Forelimb muscle (tissue), 1 donor: ENCODE measurements at regions not wholly inside any gene's neighbourhood (a gene's known extent, or its start where the extent isn't known, plus 50 kb on each side); places are given as distances from the start of the nearest gene placed in this dataset.

ENCODE experiments used
- DNase-seq: peaks from one replicate; pipeline ENCODE4 v3.0.0-alpha.2; 2013; ENCODE audit warnings: low read depth

DNA sequence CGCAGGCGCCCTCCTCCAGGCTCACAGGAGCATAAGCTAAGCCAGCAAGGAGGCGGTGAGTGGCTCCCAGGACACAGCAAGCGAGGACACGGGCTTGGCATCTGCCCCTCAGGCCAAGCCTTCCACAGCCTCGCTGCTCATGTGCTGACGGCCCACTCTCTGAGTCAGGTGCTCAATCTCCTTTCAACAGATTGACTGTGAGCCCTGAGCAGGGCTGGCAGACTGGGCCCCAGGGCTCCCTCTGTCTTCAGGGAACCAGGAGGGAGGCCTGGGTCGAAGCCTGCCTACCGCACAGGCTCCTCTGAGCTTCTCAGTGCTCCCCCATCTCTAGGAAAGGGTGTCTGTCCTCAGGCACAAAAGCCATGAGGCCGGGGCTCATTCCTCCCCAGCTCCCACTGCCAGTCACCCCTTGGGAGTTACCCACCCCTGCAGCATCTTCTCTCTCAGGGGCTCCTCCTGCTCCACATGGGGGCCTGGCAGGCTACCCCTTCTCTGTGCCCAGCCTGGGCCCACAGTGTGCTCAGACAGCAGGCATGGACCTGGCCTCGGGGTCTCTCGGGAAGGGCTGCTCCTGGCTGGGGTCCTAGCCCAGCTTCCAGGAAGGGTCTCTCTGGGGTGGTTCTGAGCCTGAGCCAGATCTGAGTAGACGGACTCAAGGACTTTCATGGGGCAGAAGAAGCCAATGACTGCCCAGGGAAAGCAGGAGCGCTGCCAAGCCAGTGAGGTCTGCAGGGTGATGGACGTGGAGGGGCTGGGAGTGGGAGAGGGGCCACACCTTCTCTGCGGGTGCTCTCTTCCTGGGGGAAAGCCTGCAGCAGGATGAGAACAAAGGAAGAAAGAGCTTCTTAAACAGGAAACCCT, 138.0 kb upstream of the GPC1 start:
- DNase-seq = no peak

DNA sequence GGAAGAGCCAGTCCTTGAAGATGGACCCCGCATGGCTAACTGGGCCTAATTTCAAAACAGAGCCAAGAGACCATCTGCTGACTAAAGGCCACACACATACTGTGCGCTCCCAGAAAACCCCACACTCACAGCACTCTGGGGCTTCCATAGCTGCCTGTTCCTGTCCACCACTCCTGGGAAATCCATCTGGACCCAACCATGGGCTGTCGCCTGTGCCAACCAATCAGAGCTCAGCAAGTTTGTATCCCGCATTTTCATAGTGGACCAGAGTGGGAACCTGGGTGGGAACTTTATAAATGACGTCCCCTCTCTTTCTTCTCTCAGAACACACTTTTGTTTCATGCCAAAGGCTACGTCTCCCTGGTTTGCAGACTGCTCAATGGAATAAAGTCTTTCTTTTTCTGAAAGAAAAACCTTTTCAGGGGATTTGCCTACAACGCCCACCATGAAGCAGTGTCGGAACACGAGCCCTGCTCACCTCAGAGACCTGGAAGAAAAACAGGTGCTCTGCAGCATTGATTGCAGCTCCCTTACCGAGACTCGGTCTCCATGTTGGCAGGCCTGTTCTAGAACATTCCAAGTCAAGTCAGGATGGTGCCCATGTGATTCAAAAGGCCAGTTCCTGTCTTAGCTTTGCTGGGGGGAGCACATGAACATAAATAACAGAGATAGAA, 137.2 kb upstream of the GPC1 start:
- DNase-seq = no peak

DNA sequence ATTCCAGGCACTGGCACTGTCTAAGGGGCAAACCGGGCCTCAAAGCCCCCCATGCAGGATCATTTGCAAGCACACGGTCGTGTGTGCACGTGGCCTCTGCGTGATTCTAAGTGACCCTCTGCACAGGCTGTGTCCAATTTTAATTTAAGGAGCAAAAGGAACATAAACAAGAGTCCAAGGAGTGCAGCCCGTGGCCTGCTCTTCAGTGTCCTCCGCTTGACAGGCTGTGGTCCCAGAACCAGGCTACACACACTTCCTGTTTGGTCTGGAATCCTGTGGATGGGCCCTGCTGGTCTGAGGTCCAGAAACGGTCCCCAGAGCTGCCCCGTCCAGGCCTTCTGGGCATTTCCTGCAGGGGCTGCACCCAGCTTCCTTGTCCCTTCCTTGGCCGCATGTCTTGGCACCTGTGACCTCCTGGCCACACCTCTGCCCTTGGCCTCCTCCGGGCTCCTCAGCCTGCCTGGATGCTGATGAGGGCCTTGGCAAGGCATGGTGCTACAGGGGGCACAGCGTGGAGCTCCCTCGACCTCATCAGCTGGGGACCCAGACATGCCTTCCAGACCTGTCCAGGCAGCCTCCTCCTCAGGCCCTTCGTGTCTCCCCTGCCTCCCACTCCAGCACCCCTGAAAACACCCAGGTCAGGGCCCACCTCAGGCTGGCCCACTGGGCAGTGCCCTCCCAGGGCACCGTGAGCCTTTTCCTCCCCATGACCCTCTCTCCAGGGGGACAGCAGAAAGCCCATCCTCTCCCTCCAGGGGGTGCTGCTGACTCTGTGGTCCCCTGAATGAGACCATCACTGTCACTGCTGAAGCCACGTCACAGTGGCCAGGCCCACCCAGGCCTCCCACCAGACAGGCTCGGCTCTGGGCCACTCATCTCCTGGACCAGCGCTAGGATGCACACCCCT, 136.4 kb upstream of the GPC1 start:
- DNase-seq = no peak

DNA sequence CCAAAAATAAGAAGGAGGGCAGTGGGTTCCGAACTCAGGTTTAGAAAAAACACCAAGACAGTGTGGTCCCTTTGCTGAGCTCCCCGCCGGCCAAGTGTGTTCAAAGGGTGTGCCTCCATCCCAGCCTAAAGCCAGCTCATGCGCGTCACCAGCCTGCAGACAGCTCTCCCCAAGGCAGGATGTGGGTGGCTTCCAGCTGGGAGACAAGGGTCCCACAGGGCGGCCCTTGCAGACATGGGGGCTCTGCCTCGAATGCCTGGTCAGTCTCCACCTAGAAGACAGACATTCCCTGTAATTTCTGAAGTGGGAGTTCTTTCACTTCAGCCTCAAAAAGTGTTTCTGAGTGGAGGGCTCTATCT, 135.8 kb upstream of the GPC1 start:
- no peak for DNase-seq

DNA sequence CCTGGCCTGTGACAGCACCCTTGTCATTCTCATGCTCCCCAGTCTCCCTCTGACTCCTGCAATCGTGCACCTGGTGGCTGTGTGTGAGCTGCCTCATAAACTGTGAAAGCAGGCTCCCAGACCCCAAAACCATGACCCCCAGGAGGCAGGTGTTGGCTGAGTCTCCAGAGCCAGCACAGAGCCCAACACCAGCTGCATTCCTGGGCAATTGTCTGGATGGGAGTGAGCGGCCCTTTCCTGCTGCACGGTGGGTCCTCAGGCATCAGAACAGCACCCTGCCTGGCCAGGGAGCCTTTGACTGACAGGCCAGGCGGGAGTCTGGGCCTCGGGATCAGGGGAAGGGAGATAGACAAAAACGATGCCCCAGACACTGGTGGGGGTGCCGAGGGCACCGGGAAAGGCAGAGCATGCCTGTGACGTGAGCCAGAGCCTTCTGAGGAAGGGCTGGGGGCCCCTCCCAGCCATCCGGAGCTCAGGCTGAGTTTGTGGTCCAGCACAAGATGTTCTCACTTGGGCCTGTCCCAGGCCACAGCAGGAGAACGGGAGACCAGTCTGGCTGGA, 135.1 kb upstream of the GPC1 start:
- no peak for DNase-seq

DNA sequence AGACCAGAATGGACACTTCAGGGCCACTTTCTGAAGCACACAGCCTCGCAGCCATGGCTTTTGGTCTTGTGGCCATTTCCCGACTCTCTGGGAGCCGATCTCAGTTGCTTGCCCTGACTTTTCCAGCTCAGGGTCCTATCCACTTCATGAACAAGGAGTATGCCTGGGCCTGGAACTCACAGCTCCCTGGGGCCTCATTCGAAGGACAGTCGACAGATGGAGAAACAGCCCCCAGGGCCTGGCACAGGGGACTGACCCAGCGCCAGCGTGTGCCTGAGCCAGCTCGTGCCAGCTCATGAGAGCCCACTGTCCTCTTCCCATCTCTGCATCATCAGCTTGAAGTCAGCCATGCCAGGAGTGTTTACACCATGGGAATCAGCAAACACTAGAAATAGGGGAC, 134.6 kb upstream of the GPC1 start:
- no peak for DNase-seq

DNA sequence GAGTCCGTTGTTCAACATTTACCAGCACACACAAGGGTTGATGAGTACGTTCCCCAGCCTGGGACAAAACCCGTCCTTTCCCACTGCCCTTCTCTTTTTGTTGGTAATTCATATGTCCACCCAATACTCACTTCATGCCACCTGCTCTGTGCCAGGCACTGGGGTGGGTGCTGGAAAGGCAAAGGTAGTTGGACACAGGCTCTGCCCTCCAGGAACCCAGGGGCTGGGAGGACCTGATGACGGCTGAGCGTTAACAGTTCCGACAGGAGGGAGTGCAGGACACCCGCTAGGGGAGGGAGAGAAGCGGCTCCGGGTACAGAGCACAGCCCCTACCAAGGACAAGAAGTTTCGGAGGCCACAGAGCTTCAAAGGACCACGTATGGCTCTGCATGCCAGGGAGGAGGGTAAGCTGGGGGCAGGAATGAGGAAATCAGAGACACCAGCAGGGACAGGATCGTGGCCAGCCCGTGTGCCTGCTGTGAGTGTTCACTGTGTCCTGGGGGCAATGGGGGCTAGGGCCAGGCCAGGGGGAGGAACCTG, 134.1 kb upstream of the GPC1 start:
- no peak for DNase-seq

DNA sequence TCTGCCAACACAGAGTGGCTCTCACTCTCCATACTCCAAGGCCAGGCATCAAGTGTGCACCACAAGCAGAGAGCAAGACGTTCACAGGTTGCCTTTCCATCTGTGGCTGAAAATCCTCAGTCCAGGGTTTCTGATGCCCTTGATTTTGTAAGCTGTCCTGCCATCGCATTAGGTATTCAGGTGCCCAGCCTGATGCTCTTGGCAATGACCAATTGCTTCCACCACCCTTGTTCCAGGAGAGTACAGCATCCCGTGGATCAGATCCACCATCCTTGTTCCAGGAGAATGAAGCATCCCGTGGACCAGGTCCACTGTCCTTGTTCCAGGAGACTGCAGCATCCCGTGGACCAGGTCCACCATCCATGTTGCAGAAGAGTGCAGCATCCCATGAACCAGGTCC, 133.4 kb upstream of the GPC1 start:
- no peak for DNase-seq

DNA sequence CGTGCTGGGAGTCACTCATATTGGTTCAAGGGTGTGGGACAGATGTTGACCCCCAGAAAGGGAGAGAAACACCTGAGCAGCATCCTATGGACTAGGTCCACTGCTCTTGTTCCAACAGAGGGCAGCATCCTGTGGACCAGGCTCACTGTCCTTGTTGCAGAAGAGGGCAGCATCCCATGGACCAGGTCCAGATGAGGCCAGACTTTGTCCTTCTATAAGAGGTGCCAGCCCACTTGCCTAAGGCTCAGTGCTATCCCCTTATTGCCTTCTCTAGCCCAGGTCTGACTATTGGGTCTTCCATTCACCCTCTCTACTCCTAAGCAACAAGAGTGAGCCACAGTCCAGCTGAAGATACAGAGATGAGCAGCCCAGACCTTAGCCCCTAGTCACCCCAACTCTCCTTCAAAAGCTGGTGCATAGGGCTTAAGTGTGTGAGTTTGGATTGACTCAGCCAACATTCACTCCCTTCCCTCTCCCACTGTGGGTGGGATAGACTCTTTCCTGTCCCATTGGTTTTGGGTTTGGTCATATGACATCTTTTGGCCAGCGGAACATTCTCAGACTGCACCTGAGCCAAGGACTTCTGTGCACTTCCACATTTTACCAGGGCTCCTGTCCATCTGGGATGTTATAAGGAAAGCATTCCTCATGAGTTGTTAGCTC, 132.4 kb upstream of the GPC1 start:
- DNase-seq = no peak

DNA sequence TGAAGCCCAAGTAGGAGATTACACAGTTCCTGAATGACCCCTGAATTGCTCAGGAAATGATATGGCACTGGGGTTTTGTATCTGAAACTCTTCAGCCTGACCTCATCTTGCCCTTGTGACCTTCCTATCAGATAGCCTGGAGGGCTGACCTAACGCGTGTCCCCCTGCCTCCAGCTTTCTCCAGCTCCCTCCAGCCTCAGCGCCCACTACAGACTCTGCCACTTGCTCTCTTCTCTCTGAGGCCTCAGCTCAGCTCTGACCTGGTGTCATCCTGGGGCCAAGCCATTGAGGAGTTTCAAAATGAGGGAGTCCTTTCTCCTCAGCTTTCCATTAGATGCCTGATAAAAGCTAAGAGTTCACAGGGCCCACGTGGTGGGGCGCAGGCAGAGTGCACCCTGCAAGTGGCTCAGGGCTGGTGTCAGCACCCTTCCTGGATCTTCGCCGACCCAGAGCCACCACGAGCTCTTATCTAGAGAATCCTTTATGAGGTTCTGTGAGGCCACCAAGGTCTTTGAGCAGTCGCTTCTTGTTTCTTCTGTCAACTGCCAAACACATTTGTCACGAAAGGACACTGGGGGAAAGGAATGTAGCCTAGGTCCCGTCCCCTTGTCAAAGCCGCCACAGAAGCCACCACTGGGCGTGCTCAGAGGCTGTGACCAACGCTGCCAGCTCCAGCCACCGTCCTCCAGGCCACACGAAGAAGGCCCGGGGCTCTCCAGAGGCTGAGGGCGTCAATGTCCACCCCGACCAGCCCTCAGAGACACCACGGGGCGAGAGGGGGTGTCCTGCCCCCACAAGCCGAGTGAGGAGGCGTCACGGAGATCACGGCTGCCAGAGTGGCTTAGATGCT, 131.3 kb upstream of the GPC1 start:
- DNase-seq = no peak

DNA sequence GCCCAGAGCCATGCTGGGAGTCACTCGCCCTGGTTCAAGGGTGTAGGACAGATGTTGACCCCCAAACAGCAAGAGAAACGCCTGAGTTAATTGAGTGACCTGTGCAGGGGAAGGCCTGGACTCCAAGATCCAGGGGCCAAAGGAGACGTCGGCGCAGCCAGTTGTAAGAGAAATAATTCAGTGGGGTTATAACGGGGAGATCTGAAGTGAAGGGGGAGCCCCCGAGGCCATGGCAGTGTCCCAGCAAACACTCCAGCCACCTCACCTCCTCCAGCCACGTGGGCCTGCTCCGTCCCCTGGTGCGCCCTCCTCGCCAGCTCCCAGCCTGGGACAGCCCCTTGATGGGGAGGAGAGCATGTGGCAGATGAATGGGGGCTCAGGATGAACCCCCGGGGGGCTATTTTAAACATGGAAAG, 130.7 kb upstream of the GPC1 start:
- DNase-seq = no peak

DNA sequence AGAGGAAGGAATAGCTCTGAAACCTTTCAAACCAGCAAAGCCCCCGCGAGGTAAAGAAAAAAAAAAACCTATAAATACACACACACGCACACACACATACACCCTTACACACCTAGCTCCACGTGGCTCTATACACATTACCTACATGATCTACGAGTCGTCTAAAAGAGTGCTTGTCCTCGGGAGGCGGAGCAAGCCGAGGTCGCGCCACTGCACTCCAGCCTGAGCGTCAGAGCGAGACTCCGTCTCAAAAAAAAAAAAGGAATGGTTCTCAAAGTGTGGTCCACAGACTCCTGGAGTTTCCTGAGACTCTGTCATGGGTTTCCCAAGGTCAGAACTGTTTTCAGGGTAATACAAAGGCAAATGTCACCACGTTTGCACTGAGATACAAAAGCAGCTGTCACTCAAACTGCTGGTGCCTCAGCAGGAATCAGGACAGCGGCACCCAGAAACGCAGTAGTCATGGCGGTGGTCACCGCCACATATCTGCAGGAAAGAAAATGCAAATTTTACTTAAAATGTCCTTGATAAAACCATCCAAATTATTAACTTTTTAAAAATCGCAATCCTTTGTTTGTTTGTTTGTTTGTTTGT, 130.0 kb upstream of the GPC1 start:
- DNase-seq = no peak

DNA sequence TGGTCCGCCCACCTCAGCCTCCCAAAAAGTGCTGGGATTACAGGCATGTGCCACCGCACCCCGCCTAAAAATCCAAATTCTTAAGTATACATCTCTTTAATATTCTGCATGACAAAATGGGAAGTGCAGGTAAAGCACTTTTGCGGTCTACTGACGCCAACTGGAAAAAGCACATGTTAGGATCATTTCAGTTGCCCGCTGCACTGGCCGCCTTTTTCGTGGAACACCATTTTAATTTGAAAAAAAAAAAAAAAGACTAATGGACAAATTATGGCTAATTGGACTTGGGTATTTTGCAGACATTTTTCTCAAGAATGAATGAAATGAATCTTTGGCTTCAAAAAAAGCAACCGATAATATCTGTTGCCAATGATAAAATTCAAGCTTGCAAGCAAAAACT, 129.3 kb upstream of the GPC1 start:
- DNase-seq = no peak

DNA sequence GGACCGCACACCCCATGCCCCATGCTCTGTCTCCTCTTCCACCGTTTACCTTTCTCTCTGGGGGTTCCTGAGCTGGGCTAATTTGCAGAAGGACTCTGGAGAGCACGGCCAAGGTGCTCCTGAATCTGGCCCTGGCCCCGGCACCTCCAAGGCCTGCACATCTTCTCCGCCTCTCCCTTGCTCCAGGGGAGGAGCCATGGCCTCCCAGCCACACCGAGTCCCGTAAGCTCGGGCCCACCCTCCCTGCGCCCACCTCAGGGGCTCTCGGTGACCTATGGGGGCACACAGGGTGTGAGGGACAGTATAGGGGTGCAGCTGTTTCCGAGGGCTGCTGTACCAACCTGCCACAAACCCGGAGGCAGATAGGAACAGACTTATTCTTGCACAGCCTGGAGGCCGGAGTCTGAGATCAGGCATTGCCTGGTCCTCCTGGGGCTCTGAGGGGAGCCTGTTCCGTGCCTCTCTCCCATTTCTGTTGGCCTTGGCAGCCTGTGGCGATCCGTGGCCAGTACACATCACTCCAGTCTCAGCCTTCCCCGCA, 127.3 kb upstream of the GPC1 start:
- no peak for DNase-seq

DNA sequence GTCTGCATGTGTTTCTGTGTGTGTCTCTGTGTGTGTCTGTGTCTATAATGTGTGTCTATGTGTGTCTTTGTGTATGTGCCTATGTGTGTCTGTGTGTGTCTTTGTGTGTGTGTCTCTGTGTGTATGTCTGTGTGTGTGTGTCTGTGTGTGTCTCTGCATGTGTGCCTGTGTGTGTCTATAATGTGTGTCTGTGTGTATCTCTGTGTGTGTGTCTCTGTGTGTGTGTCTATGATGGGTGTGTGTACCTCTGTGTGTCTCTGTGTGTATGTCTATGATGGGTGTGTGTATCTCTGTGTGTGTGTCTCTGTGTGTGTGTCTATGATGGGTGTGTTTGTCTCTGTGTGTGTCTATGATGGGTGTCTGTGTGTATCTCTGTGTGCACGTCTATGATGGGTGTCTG, 126.2 kb upstream of the GPC1 start:
- DNase-seq = no peak

DNA sequence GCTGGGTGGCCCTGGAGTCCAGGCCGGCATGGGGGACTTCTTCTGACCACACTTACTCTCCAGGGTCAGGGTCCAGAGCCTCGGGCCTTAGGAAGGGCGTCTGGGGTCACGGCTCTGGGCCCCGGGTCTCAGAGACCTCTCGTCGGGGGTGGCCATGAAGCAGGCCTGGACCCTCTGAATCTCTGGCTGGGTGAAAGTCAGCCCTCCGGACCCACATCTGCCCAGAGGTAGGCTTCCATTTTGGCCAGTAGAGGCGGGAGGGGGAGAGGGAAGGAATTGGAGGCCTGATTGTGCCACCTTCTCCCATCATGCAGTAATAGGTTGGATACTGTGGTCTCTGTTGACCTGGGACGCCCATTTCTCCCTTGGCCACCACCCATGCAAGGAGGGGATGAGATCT, 125.3 kb upstream of the GPC1 start:
- DNase-seq = no peak

DNA sequence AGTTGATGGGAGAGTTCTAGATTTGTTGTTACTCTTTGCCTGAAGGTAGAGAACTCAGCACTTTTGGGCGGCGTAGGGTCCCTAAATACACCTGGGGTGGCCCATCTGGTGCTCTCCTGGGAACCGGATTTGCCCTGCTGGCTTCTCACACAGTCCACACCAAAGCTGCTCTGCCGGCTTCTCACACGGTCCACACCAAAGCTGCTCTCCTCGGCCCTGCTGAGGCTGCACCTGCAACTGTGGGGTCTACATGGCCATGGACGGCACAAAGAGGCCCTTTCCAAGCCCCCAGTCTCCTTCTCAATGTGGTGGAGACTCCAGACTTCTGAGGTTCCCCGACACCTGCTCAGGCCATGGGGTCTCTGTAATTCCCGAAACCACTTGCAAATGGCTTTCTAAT, 124.8 kb upstream of the GPC1 start:
- no peak for DNase-seq

DNA sequence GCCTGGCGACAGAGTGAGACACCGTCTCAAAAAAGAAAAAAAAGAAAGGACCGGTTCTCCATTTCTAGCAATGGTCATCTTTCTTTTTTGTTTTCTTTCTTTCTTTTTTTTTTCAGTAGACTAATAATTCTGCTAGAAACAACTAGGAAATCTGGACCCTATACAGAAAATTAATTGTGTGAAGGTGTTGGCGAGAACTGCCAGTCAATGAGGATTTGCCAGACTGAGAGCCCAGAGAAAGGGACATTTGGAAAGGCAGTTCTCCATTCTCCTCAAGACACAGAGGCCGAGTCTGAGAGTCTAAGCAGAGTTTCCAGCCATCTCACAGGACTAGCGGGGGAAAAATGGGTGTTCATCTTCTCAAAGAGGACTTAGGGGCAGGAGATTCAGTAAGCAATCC, 123.6 kb upstream of the GPC1 start:
- DNase-seq = no peak

DNA sequence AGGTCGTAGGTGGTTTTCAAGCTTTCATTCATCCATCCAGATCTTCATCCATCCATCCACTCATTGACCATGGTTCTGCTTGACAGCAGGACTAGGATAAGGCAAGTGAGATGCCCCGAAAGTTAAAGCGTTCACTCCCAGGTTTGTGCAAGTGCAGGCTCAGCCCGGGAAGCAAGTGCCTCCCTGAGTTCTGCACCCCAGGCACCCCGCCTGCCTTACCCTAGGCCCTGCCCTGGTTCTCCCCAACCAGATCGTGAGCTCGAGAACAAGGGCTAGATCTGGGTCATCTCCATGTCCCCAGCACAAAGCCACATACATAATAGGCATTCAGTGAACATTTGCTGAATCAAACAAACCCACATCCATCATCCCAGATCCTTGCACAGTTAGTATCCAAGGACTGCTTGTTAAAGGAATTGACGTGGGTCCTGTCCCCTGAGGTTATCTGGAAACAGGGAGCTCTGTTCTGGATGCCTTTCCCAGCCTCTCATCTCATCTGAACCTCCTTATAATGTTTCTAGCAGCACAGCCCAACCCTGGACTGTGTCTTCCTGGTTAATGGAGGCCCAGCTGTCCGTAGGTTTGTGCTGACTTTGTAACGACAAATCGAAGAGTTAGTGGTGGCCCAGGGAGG, 116.1 kb upstream of the GPC1 start:
- DNase-seq = no peak
